Tibial nerve (tissue), 4 donors: ENCODE measurements at regions not wholly inside any gene's neighbourhood (a gene's known extent, or its start where the extent isn't known, plus 50 kb on each side); places are given as distances from the start of the nearest gene placed in this dataset.

Source experiments
- CTCF ChIP-seq, 5 experiments: fragments of 200-600 bp in 3 of 5; fragments of 450-650 bp in 2 of 5; sonication (generic) in 3 of 5; IDR thresholded peaks; one replicate each; pipeline ENCODE4 v1.5.1; 2016 to 2019; ENCODE audit warnings: antibody characterized with exemption in 5 of 5, mild to moderate bottlenecking in 3 of 5, moderate library complexity in 2 of 5
- EP300 ChIP-seq, 2 donors: sonication (generic); formaldehyde crosslinking; IDR thresholded peaks; one replicate each; pipeline ENCODE4 v1.6.1; 2017; ENCODE audit warnings: antibody characterized with exemption in 2 of 2, mild to moderate bottlenecking in 1 of 2
- POLR2A ChIP-seq, 2 donors: fragments of 450-650 bp; IDR thresholded peaks; one replicate each; pipeline ENCODE4 v1.6.1; 2017; ENCODE audit warnings: antibody characterized with exemption in 2 of 2, mild to moderate bottlenecking in 2 of 2, moderate library complexity in 2 of 2

GRCh38 chr4:128416921-128417320 lies 129.3 kb upstream of the PGRMC2 start:
- TF ChIP-seq POLR2A (IDR thresholded peaks at IDR 0.05) (no peak), CTCF (IDR thresholded peaks at IDR 0.05) (no peak), EP300 (IDR thresholded peaks at IDR 0.05) (no peak)
